ENCODE measurements at regions not wholly inside any gene's neighbourhood (a gene's known extent, or its start where the extent isn't known, plus 50 kb on each side); places are given as distances from the start of the nearest gene placed in this dataset.
A peak's percentile ranks its signal among the peaks of the same experiment; 100 is the strongest.

DNA sequence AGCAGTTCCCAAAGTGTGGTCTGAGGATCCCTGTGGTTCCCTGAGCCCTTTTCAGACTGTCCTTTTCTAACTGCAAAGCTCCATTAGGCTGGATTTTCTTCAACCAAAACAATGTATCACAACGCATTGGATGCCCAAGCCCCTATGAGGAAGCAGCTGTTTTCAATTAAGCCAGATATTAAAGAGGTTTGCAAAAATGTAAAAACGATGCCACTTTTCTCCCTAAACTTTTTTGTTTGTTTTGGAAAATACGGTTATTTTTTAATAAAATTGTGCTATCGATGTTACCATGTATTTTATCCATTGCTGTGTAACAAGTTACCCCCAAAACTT, 170.4 kb upstream of the BCOR start:
- H3K27ac Mint-ChIP-seq, result no peak overlapping the region
- H3K36me3 ChIP-seq (ENCODE audit: control insufficient read depth, insufficient read depth, low read length), result no peaks in the 10 kb centered on the region
- H3K27ac ChIP-seq (ENCODE audit: insufficient read depth, low read length, poor library complexity, severe bottlenecking), result no peak overlapping the region
- peak overlapping the region in 1 of 4 donors; percentile 27 for H3K4me3 Mint-ChIP-seq
- H3K4me3 ChIP-seq (ENCODE audit: low read depth, low read length), result no peak overlapping the region
- no peaks in the 10 kb centered on the region for H3K9me3 ChIP-seq (ENCODE audit: control insufficient read depth in 2 of 2, low read length in 2 of 2)
- peaks cover 10% of the 10 kb centered on the region for H3K4me1 ChIP-seq (ENCODE audit: control insufficient read depth, insufficient read depth, low read length, poor library complexity, severe bottlenecking)
- no peaks in the 10 kb centered on the region for H3K36me3 Mint-ChIP-seq
- no peaks in the 10 kb centered on the region for H3K27me3 ChIP-seq (ENCODE audit: control insufficient read depth, insufficient read depth, low read length)
- no peak for ATAC-seq (ENCODE audit: low read depth in 2 of 2)
- H3K4me1 Mint-ChIP-seq, result peaks cover 0 to 11% (median 0%) of the 10 kb centered on the region in 4 donors
- DNase-seq, result no peak
- H3K9me3 Mint-ChIP-seq, result peaks cover 0 to 1% (median 0%) of the 10 kb centered on the region in 7 donors
- no peaks in the 10 kb centered on the region for H3K27me3 Mint-ChIP-seq

DNA sequence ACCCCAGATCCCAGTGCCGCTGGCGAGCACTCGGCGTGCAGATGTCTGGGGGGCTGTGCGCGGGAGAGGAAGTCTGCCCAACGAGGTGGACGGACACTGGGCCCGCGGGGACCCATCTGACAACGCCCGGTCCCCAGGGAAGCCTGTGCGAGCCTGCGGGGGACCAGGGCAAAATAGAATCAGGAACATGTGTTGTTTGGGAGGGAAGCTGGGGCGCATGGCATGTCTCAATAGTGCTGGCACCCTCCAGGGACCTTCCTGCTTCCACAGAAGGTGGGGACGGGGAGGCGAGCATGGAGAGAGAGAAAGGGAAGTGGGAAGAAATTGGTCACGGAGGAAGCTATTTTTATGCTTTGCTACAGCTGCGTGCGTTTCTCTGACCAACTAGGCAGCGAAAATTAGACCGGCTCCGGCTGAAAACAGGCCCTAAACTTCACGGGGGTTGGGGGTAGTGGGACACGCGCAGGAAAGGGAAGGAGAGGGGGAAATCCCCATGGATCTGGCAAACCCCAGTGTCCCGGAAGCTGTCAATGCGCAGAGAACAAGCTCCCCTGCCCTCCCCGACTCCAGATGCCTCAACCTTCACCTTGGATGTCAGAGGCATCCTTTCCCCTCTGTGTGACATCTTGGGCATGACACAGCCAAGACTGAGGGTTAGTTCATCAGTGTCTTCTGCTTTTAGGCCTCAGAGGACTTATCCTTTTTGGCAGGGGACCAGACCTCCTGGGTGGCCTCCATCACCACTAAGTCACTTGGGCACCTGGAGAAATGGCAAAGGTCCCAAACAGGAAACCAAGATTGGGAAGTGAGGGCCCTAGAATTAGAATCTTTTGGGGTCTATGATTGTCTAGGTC, 169.8 kb upstream of the BCOR start:
- no peak overlapping the region for H3K4me3 ChIP-seq (ENCODE audit: low read depth, low read length)

GRCh38 chrX:40266490-40267333, 169.0 kb upstream of the BCOR start:
- H3K27ac ChIP-seq (ENCODE audit: insufficient read depth, low read length, poor library complexity, severe bottlenecking), result no peak overlapping the region
- H3K4me1 ChIP-seq (ENCODE audit: control insufficient read depth, insufficient read depth, low read length, poor library complexity, severe bottlenecking), result peaks cover 10% of the 10 kb centered on the region
- H3K9me3 ChIP-seq (ENCODE audit: control insufficient read depth in 2 of 2, low read length in 2 of 2), result no peaks in the 10 kb centered on the region
- Mint-ChIP-seq H3K9me3 (peaks cover 0 to 1% (median 0%) of the 10 kb centered on the region in 7 donors), H3K27me3 (no peaks in the 10 kb centered on the region), H3K4me1 (peaks cover 0 to 11% (median 0%) of the 10 kb centered on the region in 4 donors), H3K4me3 (peak overlapping the region; percentile 54 to 87 (median 76)), H3K27ac (peak overlapping the region in 1 of 3 donors; percentile 46), H3K36me3 (no peaks in the 10 kb centered on the region)
- DNase-seq, result peak; percentile 3 to 45 (median 33)
- H3K27me3 ChIP-seq (ENCODE audit: control insufficient read depth, insufficient read depth, low read length), result no peaks in the 10 kb centered on the region
- ATAC-seq (ENCODE audit: low read depth in 2 of 2), result peak; percentile 58 to 74
- H3K36me3 ChIP-seq (ENCODE audit: control insufficient read depth, insufficient read depth, low read length), result no peaks in the 10 kb centered on the region
- H3K4me3 ChIP-seq (ENCODE audit: low read depth, low read length), result peak overlapping the region; percentile 44

More for the DNA sequence above, 169.8 kb upstream of the BCOR start:
- H3K9me3 ChIP-seq (ENCODE audit: control insufficient read depth in 2 of 2, low read length in 2 of 2), result no peaks in the 10 kb centered on the region
- no peaks in the 10 kb centered on the region for H3K36me3 ChIP-seq (ENCODE audit: control insufficient read depth, insufficient read depth, low read length)
- peaks cover 10% of the 10 kb centered on the region for H3K4me1 ChIP-seq (ENCODE audit: control insufficient read depth, insufficient read depth, low read length, poor library complexity, severe bottlenecking)
- DNase-seq (no peak), ATAC-seq (ENCODE audit: low read depth in 2 of 2) (no peak)
- peaks cover 0 to 11% (median 0%) of the 10 kb centered on the region in 4 donors for H3K4me1 Mint-ChIP-seq
- no peaks in the 10 kb centered on the region for H3K27me3 ChIP-seq (ENCODE audit: control insufficient read depth, insufficient read depth, low read length)
- no peaks in the 10 kb centered on the region for H3K36me3 Mint-ChIP-seq
- no peak overlapping the region for H3K27ac ChIP-seq (ENCODE audit: insufficient read depth, low read length, poor library complexity, severe bottlenecking)
- H3K27me3 Mint-ChIP-seq, result no peaks in the 10 kb centered on the region
- peaks cover 0 to 1% (median 0%) of the 10 kb centered on the region in 7 donors for H3K9me3 Mint-ChIP-seq
- peak overlapping the region in 3 of 4 donors; percentile 69 to 87 (median 84) for H3K4me3 Mint-ChIP-seq
- H3K27ac Mint-ChIP-seq, result no peak overlapping the region

GRCh38 chrX:40265936-40266335, 168.2 kb upstream of the BCOR start:
- Mint-ChIP-seq H3K9me3 (peaks cover 0 to 1% (median 0%) of the 10 kb centered on the region in 7 donors), H3K4me3 (peak overlapping the region; percentile 69 to 87 (median 84)), H3K36me3 (no peaks in the 10 kb centered on the region), H3K4me1 (peaks cover 0 to 11% (median 0%) of the 10 kb centered on the region in 4 donors), H3K27ac (no peak overlapping the region), H3K27me3 (no peaks in the 10 kb centered on the region)
- Histone ChIP-seq H3K27ac (ENCODE audit: insufficient read depth, low read length, poor library complexity, severe bottlenecking) (no peak overlapping the region), H3K36me3 (ENCODE audit: control insufficient read depth, insufficient read depth, low read length) (no peaks in the 10 kb centered on the region), H3K4me3 (ENCODE audit: low read depth, low read length) (no peak overlapping the region), H3K27me3 (ENCODE audit: control insufficient read depth, insufficient read depth, low read length) (no peaks in the 10 kb centered on the region), H3K9me3 (ENCODE audit: control insufficient read depth in 2 of 2, low read length in 2 of 2) (no peaks in the 10 kb centered on the region), H3K4me1 (ENCODE audit: control insufficient read depth, insufficient read depth, low read length, poor library complexity, severe bottlenecking) (peaks cover 10% of the 10 kb centered on the region)
- ATAC-seq (ENCODE audit: low read depth in 2 of 2) (no peak), DNase-seq (no peak)

- Histone ChIP-seq H3K27ac (ENCODE audit: insufficient read depth, low read length, poor library complexity, severe bottlenecking) (no peak overlapping the region), H3K36me3 (ENCODE audit: control insufficient read depth, insufficient read depth, low read length) (no peaks in the 10 kb centered on the region), H3K9me3 (ENCODE audit: control insufficient read depth in 2 of 2, low read length in 2 of 2) (no peaks in the 10 kb centered on the region), H3K27me3 (ENCODE audit: control insufficient read depth, insufficient read depth, low read length) (no peaks in the 10 kb centered on the region), H3K4me1 (ENCODE audit: control insufficient read depth, insufficient read depth, low read length, poor library complexity, severe bottlenecking) (peaks cover 10% of the 10 kb centered on the region), H3K4me3 (ENCODE audit: low read depth, low read length) (no peak overlapping the region)
- Mint-ChIP-seq H3K27ac (no peak overlapping the region), H3K9me3 (peaks cover 0 to 1% (median 0%) of the 10 kb centered on the region in 7 donors), H3K27me3 (no peaks in the 10 kb centered on the region), H3K4me3 (no peak overlapping the region), H3K36me3 (no peaks in the 10 kb centered on the region), H3K4me1 (peaks cover 0 to 11% (median 0%) of the 10 kb centered on the region in 4 donors)
- no peak for ATAC-seq (ENCODE audit: low read depth in 2 of 2)
- DNase-seq, result no peak
These were observed 165.3 kb upstream of the BCOR start for GRCh38 chrX:40263014-40263560.

DNA sequence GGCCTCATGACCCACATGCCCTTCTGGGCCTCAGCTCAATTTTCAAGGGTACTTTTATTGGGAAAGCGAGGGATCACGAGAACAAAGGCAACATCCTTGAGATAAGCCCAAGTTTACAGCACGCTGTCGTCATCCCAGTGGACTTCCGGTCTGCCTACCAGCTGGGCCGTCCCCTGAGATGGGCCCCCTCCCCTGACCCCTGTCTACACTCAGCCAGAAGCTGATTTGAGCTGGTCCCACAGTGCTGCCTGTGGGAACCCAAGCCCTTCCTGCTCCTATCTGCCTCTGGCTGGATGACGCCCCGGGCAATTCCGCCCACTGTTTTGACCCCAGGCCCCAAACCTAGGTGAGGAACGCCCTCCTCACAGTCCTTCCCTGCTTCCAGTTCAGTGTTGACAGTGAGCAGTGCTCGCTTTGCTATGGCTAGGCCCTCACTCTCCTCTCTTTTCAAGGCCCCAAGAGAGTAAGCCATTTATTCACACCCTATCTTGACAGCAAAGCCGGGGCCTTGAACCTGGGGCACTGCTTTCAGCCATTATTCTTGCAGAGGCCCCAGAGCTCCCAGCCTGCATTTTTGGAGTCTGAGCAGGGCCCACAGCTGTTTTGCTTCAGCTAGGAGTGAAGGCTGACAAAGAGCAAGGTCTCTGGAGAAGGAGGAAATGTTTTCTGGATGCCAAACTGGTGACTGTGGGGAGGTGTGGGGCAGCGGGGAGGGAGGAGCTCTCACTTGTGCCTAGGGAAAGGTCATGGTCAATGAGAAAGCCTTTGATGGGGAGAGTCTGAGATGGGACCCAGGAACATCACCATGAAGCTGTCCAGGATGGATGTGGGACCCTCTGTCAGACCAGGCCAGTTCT, 164.6 kb upstream of the BCOR start:
- ATAC-seq (ENCODE audit: low read depth in 2 of 2) (no peak), DNase-seq (no peak)
- peaks cover 0 to 1% (median 0%) of the 10 kb centered on the region in 7 donors for H3K9me3 Mint-ChIP-seq
- Histone ChIP-seq H3K27ac (ENCODE audit: insufficient read depth, low read length, poor library complexity, severe bottlenecking) (no peak overlapping the region), H3K36me3 (ENCODE audit: control insufficient read depth, insufficient read depth, low read length) (no peaks in the 10 kb centered on the region), H3K4me1 (ENCODE audit: control insufficient read depth, insufficient read depth, low read length, poor library complexity, severe bottlenecking) (peaks cover 8% of the 10 kb centered on the region), H3K9me3 (ENCODE audit: control insufficient read depth in 2 of 2, low read length in 2 of 2) (no peaks in the 10 kb centered on the region), H3K27me3 (ENCODE audit: control insufficient read depth, insufficient read depth, low read length) (no peaks in the 10 kb centered on the region), H3K4me3 (ENCODE audit: low read depth, low read length) (no peak overlapping the region)
- no peak overlapping the region for H3K27ac Mint-ChIP-seq
- peaks cover 0 to 10% (median 0%) of the 10 kb centered on the region in 4 donors for H3K4me1 Mint-ChIP-seq
- H3K4me3 Mint-ChIP-seq, result no peak overlapping the region
- no peaks in the 10 kb centered on the region for H3K36me3 Mint-ChIP-seq
- H3K27me3 Mint-ChIP-seq, result no peaks in the 10 kb centered on the region

DNA sequence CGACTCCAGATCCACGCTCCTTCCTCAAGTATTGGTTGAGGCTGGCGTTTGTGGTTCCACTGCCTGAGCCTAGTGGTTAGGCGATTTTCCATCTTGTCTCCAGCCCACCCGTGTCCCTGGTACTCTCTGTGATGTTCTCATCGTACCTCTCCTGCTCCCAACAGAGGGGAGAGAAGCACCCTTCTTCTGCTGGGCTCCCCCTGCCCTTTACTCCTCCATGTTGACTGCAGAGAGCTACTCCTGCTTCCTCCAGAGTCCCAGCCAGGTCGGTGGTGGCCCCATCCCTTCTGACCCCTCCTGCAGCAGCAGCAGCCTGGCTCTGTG, 164.0 kb upstream of the BCOR start:
- ATAC-seq (ENCODE audit: low read depth in 2 of 2), result no peak
- Histone ChIP-seq H3K9me3 (ENCODE audit: control insufficient read depth in 2 of 2, low read length in 2 of 2) (no peaks in the 10 kb centered on the region), H3K27me3 (ENCODE audit: control insufficient read depth, insufficient read depth, low read length) (no peaks in the 10 kb centered on the region), H3K4me1 (ENCODE audit: control insufficient read depth, insufficient read depth, low read length, poor library complexity, severe bottlenecking) (peaks cover 4% of the 10 kb centered on the region), H3K27ac (ENCODE audit: insufficient read depth, low read length, poor library complexity, severe bottlenecking) (no peak overlapping the region), H3K36me3 (ENCODE audit: control insufficient read depth, insufficient read depth, low read length) (no peaks in the 10 kb centered on the region), H3K4me3 (ENCODE audit: low read depth, low read length) (no peak overlapping the region)
- Mint-ChIP-seq H3K9me3 (peaks cover 0 to 1% (median 0%) of the 10 kb centered on the region in 7 donors), H3K36me3 (no peaks in the 10 kb centered on the region), H3K27me3 (no peaks in the 10 kb centered on the region), H3K4me1 (peaks cover 0 to 5% (median 0%) of the 10 kb centered on the region in 4 donors), H3K4me3 (no peak overlapping the region), H3K27ac (no peak overlapping the region)
- DNase-seq, result no peak

Data from CD4-positive, CD25-positive, alpha-beta regulatory T cell (primary cell).